Fibroblast of villous mesenchyme (primary cell): ENCODE measurements at regions not wholly inside any gene's neighbourhood (a gene's known extent, or its start where the extent isn't known, plus 50 kb on each side); places are given as distances from the start of the nearest gene placed in this dataset.

Source experiments
- DNase-seq: peaks from one replicate; pipeline ENCODE4 v3.0.0-alpha.2; 2010; ENCODE audit warnings: low read depth
- H3K4me3 ChIP-seq: 2 replicates; pipeline ENCODE4 v1.5.1; 2011; ENCODE audit warnings: low read depth, mild to moderate bottlenecking, low read length
- CTCF ChIP-seq: IDR thresholded peaks from 2 replicates; pipeline ENCODE4 v1.5.1; 2012; ENCODE audit warnings: low read depth, mild to moderate bottlenecking, low read length; ENCODE audit not compliant: insufficient read depth

GRCh38 chr11:36878737-36879136, 280.7 kb upstream of the RAG2 start:
- no peak for DNase-seq
- H3K4me3 ChIP-seq, result no peak overlapping the region

GRCh38 chr11:36877149-36877548, 279.1 kb upstream of the RAG2 start:
- TF ChIP-seq CTCF, result no peak
- no peak overlapping the region for H3K4me3 ChIP-seq
- DNase-seq, result no peak

More at GRCh38 chr11:36878737-36879136, 280.7 kb upstream of the RAG2 start:
- no peak for TF ChIP-seq CTCF

- no peak for DNase-seq
- no peak overlapping the region for H3K4me3 ChIP-seq
- no peak for TF ChIP-seq CTCF
These were observed 278.2 kb upstream of the RAG2 start for GRCh38 chr11:36876266-36876665.

- H3K4me3 ChIP-seq, result no peak overlapping the region
- no peak for DNase-seq
- TF ChIP-seq CTCF, result no peak
These were observed 276.3 kb upstream of the RAG2 start for GRCh38 chr11:36874291-36874690.

- no peak overlapping the region for H3K4me3 ChIP-seq
- TF ChIP-seq CTCF, result no peak
- no peak for DNase-seq
These were observed 272.3 kb upstream of the RAG2 start for GRCh38 chr11:36870361-36870760.

- DNase-seq, result no peak
- no peak for TF ChIP-seq CTCF
- no peak overlapping the region for H3K4me3 ChIP-seq
These were observed 270.3 kb upstream of the RAG2 start for GRCh38 chr11:36868380-36868779.

- H3K4me3 ChIP-seq, result no peak overlapping the region
- DNase-seq, result no peak
- TF ChIP-seq CTCF, result no peak
These were observed 267.8 kb upstream of the RAG2 start for GRCh38 chr11:36865846-36866245.
